ENCODE measurements at regions not wholly inside any gene's neighbourhood (a gene's known extent, or its start where the extent isn't known, plus 50 kb on each side); places are given as distances from the start of the nearest gene placed in this dataset.
"Not testable (repeated sequence)": the region's sequence is repeated elsewhere in the genome, so short reads cannot be mapped to it uniquely, and the experiment has no call there.

DNA sequence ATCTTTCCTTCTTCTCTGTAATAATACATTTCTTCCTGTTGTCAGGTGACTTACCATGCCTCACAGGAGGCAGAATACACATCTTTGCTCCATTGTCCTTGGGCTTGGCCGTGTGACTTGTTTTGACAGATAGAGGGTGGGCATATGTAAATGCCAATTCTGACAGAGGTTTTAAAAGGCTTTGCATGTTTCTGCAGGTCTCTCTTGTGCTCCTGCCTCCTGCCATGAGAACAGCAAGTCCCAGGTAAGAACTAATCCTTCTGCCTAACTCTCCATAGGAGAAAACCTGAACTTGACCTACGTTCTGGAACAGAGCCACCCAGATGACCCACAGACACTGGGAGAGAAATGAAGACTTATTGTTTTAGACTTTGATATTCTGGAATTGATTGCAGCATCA is 88.7 kb upstream of the TNFSF11 start:
- no peak for DNase-seq

DNA sequence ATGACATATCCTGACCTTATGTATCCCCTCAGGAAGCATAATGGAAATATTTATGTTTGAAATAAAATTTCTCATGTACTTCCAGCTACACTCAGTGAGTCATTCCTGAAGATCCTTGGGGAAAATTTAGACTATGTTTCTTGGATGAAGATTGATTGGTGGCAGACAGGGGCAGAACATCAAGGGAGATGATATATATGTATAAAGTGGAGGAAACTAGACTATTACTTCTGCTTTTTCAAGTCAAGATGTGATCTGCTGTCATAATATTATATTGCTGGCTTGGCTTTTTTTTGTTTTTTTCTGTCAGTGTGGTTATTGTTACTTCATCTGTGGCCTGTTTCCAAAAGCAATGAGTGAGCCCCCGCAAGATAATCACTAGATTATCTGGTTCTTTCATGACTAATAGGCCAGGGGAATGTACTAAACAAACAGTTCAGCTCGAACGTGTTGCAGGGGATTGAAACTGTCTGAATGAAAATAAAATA is 87.2 kb upstream of the TNFSF11 start:
- peak; percentile 40 for DNase-seq

GRCh38 chr13:42487221-42487620 is 86.7 kb upstream of the TNFSF11 start:
- no peak for DNase-seq

DNA sequence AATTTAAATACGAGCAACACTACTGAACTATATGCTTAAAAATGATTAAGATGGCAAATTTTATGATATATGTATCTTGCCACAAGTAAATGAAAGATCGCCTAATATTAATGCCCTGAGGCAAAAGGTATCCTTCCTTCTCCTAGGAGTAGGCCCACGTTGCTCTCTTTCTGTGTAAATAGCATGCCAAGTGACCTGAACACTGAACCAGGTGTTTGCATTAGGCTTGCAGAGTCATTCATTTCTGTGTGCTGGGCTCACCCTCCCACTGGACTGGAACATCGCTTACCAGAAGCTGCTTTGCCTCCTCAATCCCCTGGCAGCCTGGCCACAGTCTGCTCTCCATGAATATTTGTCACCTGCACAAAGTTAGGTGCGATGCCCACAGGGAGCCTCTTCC is 83.3 kb upstream of the TNFSF11 start:
- no peak for DNase-seq

GRCh38 chr13:42492372-42492920 is 81.5 kb upstream of the TNFSF11 start:
- DNase-seq: no peak

DNA sequence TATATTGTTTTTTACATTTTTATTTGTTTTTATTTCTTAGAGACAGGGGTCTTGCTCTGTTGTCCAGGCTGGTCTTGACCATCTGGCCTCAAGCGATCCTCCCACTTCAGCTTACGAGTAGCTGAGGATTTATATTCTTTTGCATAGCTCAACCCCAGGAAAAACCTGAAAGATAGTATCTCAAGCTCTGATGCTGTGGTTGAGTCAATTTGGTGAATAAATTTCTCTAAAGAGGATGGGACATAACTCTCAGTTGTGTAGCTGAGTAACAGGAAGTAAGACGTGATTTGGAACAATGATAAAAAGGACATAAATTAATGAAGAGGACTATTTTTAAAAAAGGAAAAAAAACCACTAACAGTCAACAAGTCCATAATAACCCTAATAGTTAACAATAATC is 79.8 kb upstream of the TNFSF11 start:
- DNase-seq: no peak

DNA sequence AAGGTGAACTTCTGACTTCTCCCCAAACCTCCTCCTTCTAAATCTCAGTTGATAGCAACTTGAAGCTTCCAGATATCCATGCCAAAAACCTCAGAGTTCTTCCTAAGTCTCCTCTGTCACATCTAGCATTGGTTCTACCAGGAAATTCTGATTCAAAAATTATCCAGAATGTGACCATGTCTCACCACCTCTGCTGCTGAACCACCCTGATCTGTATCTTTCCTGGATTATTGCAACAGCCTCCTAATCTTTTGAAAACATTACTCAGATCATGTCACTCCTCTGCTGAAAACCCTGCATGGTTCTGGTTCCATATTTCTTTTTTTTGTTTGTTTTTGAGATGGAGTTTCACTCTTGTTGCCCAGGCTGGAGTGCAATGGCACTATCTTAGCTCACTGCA is 78.7 kb upstream of the TNFSF11 start:
- peak; percentile 12 for DNase-seq

DNA sequence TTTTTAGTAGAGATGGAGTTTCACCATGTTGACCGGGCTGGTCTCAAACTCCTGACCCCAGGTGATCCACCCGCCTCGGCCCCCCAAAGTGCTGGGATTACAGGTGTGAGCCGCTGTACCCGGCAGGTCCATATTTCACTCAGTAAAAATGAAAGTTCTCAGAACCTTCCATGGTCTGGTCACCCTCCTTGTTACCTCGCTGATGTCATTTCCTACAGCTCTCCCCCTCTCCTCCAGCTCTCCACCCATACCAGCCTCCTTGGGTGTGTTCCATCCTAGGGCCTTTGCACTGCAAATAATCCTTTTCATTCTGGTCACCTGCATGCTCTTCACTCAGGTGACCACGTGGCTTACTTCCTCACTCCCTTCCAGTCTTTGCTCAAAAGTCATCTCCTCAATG is 78.2 kb upstream of the TNFSF11 start:
- DNase-seq: no peak

DNA sequence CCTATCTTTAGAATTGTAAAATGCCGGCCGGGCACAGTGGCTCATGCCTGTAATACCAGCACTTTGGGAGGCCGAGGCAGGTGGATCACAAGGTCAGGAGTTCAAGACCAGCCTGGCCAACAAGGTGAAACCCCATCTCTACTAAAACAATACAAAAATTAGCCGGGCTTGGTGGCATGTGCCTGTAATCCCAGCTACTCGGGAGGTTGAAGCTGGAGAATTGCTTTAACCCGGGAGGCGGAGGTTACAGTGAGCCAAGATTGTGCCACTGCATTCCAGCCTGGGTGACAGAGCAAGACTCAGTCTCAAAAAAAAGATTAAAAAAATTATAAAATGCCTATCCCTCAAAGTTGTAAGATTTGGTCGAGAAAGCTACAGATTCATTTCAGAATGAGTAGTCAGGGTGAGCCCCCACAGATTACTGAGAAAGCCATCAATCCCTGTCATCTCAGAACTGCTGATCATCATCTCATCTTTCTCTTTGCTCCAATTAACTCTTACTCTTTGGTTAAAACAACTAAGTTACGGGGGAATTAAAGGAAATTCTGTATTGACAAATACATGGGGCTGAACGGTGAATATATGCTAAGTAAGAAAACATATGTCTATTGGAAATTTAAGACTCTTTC is 76.9 kb upstream of the TNFSF11 start:
- DNase-seq: not testable (repeated sequence)

GRCh38 chr13:42497798-42498197 is 76.2 kb upstream of the TNFSF11 start:
- no peak for DNase-seq

DNA sequence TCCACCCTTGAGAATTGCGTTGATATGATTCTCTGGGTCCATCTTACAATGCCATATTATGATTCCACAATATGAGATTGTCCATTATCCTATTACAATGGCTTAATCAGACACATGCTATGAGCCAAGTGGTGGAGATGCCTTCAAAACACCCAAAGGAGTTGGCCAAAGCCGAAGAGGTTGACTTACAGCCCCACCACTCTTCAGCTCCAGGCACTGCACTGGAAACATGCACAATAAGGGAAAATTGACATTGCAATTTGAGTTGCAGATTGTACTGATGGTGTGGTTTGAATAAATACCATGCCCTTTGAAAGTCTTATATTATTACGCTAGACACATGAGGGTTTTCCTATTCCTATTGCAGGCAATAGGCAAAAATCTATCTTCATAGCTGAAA is 75.4 kb upstream of the TNFSF11 start:
- no peak for DNase-seq
